Stimulated activated CD4-positive, alpha-beta T cell treated with anti-CD3 and anti-CD28 coated beads, TNF-alpha, amount 100 ng/mL, for 4 hours (primary cell): ENCODE measurements at regions not wholly inside any gene's neighbourhood (a gene's known extent, or its start where the extent isn't known, plus 50 kb on each side); places are given as distances from the start of the nearest gene placed in this dataset.
"Not testable (repeated sequence)": the region's sequence is repeated elsewhere in the genome, so short reads cannot be mapped to it uniquely, and the experiment has no call there.

Experiments
- DNase-seq, 3 experiments: peaks; one replicate each; pipeline ENCODE4 v3.0.0-alpha.2; 2020; ENCODE audit warnings: low read depth in 3 of 3

DNA sequence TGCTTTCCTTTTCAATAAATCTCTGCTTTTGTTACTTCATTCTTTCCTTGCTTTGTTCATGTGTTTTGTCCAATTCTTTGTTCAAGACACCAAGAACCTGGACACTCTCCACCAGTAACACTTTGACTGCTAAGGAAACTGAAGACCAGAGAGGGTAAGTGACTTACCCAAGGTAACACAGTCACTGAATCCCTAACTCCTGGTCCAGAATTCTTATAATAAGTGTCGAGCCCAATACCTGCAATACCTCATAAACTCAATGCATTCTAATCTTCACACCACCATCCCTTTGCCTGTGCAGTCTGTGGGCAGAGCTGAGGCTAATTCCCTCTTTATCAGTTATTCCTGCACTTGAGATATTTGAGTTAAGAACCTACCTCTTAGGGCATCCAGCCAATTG, 237.8 kb downstream of the UACA start:
- DNase-seq: no peak

DNA sequence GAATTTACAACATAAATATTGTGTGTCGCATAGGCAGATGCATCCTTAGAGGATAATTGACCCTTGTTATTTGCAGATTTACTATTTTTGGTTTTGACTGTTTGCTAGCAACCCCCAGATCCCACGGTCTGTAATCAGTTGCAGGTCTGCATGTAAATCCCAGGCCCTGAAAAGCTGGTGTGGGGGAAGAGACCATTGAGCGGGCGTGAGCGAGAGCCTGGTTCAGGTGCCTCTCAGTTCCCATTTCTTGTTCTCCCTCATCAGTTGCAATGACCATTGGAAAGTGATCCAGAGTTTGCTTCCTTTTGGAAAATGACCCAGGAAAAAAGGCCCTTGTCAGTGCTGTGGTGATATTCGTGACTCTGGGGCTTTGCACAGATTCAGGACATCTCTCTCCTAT, 238.9 kb downstream of the UACA start:
- DNase-seq: no peak

DNA sequence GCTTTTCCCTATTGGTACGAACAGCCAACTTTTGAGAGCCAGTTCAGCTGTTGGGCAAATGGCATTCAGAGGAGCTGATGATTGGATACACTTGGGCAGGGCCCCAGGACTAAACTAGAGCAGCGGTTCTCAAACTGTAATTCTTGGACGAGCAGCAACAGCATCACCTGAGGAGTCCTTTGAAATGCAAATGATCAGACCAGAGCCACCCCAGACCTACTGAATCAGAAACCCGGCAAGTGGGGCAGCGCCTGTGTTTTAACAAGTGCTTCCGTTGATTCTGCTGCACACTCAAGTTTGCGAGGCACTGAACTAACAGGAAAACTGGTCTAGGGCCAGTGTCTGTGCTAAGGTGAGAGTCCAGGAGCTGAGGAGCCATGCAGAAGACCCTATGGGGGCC, 239.7 kb downstream of the UACA start:
- no peak for DNase-seq

DNA sequence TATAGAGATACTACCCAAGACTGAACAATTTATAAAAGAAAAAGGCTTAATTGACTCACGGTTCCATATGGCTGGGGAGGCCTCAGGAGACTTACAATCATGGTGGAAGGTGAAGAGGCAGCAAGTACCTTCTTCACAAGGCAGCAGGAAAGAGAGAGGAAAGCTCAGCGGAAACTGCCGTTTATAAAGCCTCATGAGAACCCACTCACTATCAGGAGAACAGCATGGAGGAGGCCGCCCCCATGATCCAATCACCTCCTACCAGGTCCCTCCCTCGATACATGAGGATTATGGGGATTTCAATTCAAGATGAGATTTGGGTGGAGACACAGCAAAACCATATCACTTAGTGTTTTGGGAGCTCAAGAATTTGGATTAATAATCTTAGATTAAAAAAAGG, 240.2 kb downstream of the UACA start:
- no peak for DNase-seq

DNA sequence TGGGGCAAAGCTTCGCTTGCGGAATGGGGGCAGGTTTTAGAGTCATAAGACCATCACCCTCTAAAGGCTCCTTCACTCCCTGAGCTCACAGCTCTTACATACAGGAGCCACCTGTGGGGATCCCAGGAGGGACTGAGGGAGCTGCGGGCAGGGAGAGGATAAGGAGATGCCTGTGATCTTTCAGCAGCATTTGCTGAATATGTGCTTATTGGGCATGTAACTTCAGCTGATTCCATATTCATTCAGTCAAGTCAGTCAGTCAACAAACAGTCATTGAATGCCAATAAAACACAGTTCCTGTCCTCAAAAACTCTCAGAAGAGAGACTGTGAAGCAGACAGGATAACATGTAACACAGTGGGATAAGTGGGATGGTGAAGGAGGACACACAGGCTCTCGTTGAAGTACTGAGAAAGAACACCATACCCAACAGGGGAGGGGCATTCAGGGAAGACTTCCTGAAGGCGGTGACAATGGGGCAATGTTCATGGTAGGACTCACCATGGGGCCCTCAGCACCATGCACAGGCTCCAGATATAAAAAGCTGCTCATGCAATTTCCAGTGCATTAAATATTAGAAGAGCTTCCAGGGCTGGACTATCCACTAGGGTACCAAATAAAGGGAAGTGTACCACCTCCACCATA, 240.9 kb downstream of the UACA start:
- DNase-seq: no peak

DNA sequence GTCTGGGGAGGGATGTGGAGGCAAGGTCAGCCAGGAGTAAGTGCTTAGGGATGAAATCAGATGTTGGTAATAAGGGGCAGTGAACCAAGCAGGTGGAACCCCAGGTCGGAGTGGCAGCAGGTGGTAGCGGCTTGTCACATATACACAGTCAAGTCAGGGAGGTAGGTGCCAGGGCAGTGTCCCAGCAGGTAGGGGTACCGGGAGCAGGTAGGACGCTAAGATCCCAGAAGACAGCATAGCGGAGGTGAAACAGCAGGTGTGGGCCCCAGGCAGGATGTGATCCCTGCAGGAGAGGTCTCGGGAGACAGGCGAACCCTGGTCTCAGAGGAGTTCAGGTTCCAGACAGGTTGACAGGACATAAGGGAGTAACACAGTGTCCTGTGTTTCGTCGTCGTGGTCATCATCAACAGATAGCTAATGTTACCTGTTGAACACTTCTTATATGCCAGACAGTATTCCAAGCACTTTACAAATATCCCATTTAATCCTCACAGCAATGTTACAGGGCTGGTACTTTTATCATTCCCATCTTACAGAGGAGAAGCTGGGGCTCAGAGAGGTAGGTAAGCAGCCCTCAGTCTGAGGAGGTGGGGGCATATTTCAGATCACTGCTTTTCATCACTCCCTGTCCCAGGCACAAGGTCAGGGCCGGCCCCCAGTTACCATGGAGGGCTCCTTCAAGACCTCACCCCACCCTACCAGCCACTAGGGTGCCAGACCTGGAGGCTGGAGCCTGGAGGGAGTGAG, 241.6 kb downstream of the UACA start:
- no peak for DNase-seq

DNA sequence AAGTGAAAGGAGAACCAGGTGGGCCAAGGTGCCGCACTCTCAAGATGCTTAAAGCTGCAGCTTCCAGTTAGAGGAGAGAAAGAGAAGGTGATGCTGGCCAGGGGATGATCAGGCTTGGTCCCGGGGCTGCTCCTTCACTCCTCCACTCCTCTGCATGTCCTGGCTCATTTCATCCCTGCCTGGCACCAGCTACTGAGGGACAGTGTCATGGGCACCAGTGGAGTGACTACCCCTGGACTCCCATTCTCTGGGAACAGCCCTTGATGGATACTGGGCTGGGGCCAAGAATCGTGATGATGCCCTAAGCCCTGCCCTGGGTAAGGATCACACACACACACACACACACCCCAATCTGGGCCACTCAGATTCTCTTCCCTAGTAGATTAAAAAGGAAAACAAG, 243.7 kb downstream of the UACA start:
- no peak for DNase-seq

DNA sequence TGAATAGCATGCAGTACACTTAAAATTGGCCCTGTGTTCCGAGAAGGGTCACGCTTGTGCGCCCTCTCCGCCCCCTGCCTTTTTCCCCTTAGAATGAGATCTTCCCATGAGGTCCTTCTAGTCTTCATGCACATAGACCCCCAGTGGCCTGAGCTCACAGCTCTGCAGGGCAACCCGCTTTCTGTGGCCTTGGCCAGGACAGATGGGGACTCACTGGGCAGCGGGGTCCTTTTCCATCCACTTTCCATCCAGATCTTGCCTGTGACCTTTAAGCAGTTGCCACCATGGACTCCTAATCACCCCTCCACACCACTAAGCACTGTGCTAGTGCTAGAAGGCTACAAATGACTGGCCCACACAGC, 244.4 kb downstream of the UACA start:
- no peak for DNase-seq

DNA sequence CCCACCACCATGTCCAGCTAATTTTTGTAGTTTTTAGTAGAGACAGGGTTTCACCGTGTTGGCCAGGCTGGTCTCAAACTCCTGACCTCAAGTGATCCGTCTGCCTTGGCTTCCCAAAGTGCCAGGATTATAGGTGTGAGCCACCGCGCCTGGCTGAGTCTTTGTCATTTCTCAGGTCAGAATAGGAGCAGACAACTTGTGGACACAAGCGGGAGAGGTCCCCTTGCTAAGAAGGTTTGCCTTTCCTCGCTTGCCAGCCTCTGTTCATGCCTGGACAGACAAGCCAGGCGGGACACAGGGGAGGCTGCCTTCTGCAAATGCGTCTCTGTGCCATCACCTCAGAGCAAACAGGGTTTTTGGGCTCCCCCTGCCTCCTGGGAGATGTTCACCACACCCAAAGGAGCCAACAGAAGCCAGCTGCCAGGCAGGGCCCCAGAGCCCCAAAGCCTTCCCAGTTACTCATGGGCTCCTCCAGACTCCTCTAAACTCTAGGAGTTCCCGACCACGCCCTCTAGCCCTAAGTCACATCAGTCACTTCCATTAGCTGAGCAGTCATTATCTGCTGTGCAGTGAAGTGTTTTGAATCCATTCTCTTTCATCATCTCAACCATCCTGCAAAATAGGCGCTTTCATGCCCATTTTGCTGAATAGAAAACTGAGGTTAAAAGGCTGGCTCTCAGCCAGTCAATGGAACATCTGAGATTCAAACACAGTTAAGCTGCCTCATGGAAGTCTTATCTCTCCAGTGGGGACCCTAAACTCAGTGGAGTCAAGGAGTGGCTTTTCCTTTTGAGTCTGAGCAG, 245.0 kb downstream of the UACA start:
- no peak for DNase-seq

DNA sequence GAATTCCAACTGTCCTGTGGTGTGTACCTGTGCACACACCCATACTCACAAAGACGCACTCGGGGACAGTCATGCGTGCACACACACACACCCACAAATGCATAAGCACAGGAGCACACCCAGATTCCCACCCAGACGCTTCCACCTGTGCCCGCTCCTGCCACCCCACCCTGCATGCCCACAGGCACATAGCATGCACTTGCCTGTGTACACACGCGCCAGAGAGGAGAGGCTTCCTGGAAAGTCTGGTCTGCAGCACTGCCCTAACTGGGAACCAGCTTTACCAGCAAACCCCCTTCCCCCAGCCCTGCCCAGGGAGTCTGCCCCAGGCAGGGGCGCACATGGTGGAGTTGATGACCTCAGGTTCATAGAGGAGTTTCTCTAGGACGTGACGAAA, 246.2 kb downstream of the UACA start:
- DNase-seq: no peak

DNA sequence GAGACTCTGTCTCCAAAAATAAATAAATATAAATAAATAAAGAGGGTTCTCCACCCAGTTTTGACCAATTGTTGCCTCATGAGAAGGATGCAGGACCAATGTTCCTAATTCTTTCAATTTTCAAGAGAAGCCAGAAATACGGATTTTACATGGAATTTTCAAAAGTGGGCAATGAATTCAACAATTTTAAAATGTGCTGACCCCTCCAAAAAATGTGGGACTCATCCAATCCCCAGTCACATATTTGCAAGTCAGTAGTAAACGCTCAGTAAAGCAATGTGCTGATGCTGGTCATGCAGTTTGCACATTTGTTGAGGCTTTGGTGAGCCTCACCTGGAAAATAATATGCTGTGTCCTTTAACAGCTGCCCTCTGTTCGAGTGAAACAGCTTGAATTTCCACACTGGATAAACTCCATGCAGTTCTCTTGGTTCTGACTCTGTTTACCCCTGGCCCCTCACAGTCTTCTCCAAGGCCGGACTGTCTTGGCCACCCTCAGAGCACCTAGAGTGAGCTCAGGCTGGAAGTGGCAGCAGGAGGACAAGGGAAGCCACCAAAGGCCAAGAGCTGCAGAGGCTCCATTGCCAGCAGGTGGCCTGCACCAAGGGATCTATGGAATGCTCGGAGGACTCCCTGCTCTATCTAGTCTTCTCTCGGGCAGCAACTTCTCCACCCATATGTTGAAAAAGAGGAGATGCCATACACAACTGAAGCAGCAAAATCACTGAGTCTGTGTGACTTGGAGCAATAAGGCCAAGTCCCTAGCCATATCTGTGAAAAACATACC, 246.8 kb downstream of the UACA start:
- DNase-seq: no peak

DNA sequence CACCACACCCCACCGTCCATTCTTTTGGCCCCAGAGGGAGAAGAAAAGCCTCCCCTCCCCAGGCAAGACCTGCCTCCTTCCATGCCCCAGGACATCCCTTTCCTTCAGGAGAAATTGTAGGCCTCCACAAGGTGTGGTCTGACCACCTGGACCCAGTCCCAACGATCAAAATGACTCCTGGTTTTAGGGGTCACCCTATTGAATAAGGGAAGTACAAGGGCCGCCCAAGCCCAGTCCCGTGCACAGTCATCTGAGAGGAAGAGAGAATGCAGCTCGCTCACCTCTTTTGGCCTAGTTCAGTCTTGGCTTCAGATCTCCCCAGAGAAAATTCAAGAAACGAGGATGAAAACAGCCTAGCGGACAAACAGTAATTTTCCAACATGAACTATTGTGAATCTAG, 249.1 kb downstream of the UACA start:
- DNase-seq: no peak

DNA sequence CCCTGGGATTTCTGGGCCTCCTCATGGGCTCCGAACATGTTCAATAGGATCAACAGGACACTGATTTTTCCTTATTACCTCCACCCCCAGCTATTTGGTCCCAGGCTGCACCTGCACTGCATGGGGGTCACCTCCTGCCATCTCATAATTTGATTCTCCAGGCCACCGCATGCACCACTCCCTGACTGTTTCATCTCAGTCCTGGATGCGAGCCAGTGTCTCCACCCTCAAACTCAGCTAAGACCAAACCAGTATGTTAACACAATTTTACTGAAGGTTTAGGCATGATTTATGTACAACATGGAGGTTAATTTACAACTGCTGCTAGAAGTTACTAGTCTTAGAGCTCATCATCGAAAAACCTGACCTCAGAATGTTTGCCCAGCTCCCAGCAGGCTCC, 249.5 kb downstream of the UACA start:
- no peak for DNase-seq

DNA sequence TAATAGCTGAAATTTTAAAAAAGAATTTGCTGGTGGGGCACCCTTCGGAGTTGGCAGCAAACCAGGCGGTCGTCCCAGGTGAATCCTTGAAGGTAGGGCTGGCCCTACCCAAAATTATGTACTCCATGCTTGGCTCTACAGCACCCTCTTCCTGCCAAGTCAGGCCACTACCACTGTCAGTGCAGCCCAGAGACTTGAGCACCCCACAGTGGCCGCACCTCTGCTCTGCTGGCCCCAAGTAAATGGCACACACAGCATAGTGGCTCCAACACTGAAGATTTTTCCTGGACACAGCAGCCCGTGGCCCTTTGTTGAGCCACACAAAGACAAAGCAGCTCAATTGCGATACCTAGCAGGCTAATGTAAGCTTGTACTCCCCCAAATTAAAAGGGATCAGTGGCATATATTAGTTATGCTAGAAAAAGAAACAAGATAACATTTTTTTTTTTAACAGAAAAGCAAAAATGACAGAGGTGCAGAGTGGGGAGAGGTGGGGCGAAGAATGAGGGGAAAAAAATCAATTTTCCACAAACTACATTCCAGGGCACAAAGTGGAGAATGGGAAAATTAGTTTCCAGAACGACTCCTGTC, 250.5 kb downstream of the UACA start:
- DNase-seq: no peak

DNA sequence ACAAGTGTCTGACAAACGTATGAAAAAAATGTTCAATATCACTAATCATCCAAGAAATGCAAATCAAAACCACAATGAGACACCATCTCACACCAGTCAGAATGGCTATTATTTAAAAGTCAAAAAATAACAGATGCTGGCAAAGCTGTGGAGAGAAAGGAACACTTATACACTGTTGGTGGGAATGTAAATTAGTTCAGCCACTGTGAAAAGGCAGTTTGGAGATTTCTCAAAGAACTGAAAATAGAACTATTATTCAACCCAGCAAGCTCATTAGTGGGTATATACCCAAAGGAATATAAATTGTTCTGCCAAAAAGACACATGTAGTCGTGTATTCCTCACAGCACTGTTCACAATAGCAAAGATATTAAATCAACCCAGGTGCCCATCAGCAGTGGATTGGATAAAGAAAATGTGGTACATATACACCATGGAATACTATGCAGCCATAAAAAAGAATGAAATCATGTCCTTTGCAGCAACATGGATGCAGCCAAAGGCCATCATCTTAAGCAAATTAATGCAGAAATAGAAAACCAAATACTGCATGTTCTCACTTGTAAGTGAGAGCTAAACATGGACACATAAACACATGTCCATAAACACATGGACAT, 251.3 kb downstream of the UACA start:
- not testable (repeated sequence) for DNase-seq

DNA sequence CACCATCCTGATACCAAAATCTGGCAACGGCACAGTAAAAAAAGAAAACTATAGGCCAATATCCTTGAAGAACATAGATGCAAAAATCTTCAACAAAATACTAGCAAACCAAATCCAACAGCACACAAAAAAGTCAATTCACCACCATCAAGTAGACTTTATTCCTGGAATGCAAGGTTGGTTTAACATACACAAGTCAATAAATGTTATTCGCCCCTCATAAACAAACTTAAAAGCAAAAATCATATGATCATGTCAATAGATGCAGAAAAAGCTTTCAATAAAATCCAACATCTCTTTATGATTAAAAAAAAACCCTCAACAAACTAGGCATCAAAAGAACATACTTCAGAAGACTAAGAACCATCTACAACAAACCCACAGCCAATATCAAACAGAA, 252.9 kb downstream of the UACA start:
- DNase-seq: no peak

DNA sequence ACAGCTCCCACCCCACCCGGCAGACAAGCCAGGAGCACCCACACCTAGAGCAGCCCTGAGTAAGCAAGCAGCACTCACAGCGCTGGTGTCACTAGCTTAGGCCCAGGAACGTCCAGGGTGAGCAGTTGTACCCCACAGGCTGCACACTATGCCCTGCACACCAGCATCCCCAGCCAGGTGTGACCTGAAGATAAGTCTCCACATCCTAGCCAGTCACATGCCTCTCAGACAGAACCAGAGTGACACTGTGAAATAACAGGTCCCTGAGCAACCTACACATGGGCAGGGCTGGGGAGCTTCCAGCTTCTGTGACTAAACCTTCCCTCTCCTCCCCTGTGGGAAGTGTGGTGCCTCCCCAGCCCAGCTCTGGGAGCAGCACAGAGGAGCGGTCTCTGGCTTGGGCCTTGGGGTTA, 253.6 kb downstream of the UACA start:
- DNase-seq: no peak

DNA sequence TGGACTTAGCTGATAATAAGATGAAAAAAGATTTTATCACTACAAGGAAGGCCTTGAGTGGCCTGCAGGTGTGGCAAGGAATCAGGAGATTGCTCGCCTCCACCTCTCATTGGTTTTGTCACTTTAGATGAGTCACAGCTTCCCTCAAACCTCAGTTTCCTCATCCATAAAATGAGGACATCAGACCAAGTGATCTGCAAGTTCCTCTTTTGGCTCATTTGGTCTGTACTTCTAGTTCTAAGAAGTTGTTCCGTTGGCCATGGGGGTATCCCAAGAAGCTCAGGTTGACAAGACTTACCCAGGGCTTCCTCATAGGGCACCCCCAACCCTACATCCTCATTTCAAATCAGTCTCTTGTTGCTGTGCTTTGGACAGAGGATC, 254.1 kb downstream of the UACA start:
- no peak for DNase-seq

DNA sequence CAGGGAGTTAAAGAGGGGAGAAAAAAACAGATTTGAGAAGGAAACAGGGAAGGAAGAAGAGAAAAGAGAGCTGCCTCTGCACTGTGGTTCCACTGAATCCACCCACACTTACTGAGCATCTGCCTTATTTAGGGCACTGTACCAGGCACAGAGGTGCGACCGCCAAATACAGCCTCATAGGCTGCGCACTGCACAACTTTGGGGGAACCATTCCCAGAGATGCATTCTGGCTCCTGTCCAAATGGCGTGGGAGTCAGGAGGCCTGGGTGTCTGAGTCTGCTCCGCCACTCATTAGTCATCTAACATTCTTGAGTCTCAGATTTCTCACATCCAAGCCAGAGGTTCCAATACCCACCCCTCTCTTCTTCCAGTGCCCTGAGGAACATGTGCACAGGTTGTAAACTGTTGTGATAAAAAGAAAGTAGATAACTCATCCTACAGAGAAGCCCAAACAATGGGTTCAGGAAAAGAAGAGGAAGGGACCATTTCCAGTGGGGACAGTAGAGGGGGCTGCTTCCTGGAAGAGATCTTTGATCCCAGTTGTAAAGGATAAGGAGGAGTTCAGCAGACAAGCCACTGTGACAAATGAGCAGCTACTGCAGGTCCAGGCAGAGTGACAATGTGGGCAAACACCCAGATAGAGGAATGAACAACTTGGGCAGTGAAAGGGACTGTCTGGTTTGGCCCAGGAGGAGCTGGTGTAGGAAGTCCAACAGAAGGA, 254.6 kb downstream of the UACA start:
- DNase-seq: no peak

DNA sequence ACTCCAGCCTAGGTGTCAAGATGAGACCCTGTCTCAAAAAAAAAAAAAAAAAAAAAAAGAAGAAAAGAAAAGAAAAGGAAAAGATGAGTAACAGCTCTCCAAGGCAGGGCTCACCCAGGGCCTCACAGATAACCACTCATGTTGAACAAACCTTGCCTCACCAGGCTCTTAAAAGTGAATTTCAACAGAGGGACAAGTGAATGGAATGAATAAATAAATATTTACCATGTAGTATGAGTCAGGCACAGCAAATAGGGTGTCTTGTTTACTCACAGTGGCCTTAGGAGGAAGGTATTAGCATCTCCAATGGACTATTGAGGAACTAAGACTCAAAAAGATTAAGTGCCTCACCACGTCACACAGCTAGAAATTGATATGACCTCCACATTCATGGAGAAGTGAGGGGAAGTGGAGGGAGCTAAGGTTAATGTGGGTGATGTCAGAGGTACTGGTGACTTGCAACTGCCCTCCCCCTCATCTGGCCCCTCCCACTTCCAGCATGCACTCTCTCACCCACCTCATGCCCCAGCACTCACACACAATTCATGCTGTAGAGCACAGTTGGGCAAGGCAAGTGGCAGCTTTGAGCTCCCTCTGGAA, 255.5 kb downstream of the UACA start:
- no peak for DNase-seq
